MM.1S (cell line): ENCODE measurements at regions not wholly inside any gene's neighbourhood (a gene's known extent, or its start where the extent isn't known, plus 50 kb on each side); places are given as distances from the start of the nearest gene placed in this dataset.

ENCODE experiments used
- EZH2 ChIP-seq: fragments of 300-600 bp; sonication (generic); optimal IDR thresholded peaks from 2 replicates; pipeline ENCODE3; 2017; ENCODE audit warnings: low read depth, mild to moderate bottlenecking, antibody characterized with exemption, low read length, mixed read lengths
- TF ChIP-seq, protein P1 (sequence below): fragments of 300-600 bp; sonication (generic); IDR thresholded peaks from 2 replicates; pipeline ENCODE4 v1.5.1; 2016; ENCODE audit warnings: antibody characterized with exemption, low read length, mixed read lengths

DNA sequence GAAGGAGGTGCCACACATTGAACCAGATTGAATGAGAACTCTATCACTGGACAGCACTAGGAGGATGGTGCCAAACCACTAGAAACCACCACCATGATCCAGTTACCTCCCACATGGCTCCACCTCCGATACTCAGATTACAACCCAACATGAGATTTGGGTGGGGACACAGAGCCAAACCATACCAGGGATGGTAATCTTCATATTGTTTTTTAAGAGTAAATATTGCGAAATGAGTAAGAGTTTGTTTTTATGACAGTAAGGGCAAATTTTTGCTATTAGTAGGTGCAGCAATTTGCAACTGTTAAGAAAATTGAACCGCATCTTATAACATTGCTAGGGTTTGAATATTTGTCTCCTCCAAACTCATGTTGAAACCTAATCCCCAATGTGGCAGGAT lies 891.5 kb downstream of the NLGN4X start:
- TF ChIP-seq, protein P1, sequence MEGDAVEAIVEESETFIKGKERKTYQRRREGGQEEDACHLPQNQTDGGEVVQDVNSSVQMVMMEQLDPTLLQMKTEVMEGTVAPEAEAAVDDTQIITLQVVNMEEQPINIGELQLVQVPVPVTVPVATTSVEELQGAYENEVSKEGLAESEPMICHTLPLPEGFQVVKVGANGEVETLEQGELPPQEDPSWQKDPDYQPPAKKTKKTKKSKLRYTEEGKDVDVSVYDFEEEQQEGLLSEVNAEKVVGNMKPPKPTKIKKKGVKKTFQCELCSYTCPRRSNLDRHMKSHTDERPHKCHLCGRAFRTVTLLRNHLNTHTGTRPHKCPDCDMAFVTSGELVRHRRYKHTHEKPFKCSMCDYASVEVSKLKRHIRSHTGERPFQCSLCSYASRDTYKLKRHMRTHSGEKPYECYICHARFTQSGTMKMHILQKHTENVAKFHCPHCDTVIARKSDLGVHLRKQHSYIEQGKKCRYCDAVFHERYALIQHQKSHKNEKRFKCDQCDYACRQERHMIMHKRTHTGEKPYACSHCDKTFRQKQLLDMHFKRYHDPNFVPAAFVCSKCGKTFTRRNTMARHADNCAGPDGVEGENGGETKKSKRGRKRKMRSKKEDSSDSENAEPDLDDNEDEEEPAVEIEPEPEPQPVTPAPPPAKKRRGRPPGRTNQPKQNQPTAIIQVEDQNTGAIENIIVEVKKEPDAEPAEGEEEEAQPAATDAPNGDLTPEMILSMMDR, result no peak
- TF ChIP-seq EZH2, result no peak
